Fibroblast of lung (primary cell): ENCODE measurements at regions not wholly inside any gene's neighbourhood (a gene's known extent, or its start where the extent isn't known, plus 50 kb on each side); places are given as distances from the start of the nearest gene placed in this dataset.

Experiments used
- CTCF ChIP-seq, 2 donors: IDR thresholded peaks in 1 of 2; conservative IDR thresholded peaks in 1 of 2; 1 replicate in 1 of 2; 2 replicates in 1 of 2; pipeline ENCODE4 v1.5.1; 2011 to 2012; ENCODE audit warnings: low read length in 2 of 2, control low read depth in 1 of 2, inconsistent platforms in 1 of 2, low read depth in 1 of 2, mild to moderate bottlenecking in 1 of 2
- EZH2 ChIP-seq: IDR thresholded peaks from 2 replicates; pipeline ENCODE4 v1.5.1; 2012; ENCODE audit warnings: low read length, control low read depth, mild to moderate bottlenecking; ENCODE audit errors: missing control alignments

- TF ChIP-seq CTCF (conservative IDR thresholded peaks at IDR 0.05 in 1 of 2, IDR thresholded peaks at IDR 0.05 in 1 of 2; ENCODE audit: low read depth in 1 of 2, low read length in 2 of 2): no peak
- TF ChIP-seq EZH2: no peak
These were observed 68.6 kb downstream of the BUB3 start for GRCh38 chr10:123222832-123223231.
